ENCODE measurements at regions not wholly inside any gene's neighbourhood (a gene's known extent, or its start where the extent isn't known, plus 50 kb on each side); places are given as distances from the start of the nearest gene placed in this dataset.

DNA sequence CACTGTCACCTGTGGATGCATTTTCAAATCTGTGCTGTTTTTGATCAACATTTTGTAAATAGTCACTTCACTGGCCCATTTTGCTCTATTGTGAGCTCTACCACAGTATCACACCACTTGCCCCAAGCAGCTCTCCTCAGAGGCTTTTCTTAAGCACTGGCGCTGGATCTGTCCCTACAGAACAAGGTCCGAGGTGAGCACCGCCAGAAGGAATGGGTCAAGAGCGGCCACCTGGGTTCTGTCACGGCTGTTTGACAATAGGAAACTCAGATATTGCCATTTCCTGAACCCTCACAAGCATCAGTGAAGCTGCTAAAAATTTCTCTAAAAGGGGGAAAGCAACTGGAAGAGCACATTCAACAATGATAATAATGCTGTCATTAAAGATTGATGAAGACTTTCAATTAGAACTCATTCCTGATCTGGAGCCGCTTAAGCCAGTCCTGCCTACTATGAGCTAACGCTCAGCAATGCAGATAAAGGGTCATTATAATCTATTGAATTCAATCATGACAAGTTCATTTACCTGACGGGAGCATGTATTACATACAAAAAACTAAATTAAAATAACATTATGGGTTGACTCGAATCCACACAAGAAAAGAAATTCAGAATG lies 514.0 kb downstream of the GALR1 start:
- DNase-seq = no peak

DNA sequence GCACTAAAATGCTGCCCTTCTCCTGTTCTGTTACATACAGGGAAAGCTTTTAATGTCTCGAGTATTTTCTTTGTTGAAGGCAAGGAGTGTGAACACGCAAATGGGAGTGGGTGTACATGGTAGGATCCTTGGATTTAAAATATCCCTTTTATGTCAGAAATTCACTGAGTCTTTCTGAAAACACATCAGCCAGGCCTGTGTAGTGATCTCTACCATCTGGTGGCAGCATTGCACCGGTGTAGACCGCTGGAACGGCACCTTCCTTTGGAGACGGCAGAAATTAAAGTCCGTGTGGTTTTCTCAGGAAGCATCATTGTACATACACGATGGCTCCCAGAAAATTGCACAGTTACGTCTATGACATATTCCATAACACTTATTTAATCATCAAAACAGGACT lies 515.8 kb downstream of the GALR1 start:
- no peak for DNase-seq

DNA sequence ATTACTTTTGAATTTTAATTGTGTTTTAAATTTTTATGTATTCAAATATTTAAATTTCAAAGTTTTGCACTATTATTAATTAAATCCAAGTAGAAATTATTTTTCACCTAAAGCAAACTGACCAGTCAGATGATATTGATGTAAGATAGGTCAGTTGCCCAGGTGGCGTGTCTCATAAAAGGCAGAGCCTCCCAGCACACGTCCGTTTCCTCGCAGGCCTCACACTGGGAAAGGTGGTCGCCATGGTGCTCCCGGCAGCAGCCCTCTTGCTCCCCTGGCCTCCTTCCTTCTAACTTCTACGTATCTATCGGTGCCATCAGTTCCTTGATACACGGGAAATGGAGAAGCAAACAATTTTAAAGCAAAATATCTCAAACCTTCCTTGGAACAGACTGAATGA lies 516.8 kb downstream of the GALR1 start:
- DNase-seq = no peak

DNA sequence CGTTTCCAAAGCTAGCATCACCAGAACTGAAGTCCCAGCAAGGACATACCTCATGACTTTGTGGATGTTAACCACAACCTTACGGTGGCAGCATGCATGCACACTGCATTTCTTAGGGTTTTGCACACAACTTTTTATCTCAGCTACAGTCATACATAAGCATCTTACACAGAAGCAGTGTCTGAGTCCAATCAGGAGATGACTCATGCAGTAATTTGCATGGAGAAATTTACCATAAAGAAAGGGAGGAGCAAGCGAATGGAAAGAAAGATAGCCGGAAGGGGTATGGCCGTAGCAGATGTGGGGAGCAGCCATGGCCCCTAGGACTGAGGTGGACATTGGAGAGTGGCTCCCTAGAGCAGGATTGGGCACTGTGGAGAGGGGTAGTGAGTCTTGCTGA lies 522.5 kb downstream of the GALR1 start:
- no peak for DNase-seq

DNA sequence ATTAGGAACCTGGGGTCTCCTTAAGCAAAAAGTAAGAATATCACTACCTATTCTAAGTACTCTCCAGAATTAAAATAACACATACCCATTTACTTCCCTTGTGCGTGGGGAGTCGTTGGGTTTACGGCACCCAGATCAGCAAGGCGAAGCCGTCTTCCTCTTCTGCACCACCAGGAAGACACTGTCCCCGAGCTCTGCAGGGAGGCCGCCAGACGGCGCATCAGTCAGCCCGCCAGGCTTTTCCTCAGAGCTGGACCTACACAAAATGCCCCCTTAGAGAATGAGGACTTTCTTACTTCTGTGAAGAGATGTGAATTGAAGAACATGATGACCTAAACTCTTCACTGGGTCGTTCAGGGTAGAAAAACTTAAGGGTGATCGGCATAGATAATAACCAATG lies 526.5 kb downstream of the GALR1 start:
- DNase-seq = no peak

DNA sequence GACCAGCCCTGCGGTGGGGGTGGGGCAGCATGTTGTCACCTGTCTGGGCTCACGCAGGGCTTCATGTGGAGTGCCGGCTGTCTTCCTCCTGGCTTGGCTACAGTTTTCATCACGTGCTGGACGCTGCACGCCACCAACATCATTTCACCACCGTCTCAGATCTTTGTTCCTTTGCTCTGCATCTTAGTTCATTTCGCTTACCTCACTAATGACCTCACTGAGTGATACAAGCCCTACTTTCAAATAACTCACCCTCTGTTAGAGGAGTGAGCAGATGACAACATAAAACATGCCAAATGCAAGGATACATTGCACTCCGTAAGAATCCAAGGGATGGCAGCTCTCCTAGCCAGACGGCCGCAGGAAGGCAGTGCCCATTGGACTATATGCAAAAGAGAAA lies 527.5 kb downstream of the GALR1 start:
- no peak for DNase-seq

DNA sequence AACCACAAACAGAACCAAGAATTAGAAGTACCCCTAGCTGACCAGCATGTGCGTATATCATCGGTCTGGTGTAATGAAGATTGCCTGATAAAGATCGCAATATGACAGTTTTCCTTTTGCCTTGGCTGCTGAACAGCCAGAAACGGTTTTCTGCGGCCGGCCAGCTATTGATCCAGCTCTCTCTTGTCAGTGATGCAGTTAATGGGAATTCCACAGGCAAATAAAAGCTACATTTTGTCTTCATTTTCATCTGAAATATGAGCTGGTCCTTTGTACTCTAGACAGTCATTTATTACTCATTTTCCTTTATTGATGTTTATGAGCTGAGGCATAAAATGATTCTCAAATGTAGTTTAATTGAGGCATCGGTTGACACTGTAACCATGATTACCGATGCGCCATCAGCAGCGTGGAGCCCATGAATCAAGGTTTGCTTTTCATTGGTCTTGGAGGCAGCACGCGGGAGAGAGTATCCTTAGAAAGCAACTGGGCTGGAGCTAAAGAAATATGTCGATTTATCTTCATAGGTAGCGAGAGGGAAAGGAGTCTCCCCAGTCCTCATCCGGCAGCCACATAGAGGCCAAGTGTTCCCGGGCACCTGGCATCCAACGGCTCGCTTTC lies 535.2 kb downstream of the GALR1 start:
- DNase-seq = no peak

DNA sequence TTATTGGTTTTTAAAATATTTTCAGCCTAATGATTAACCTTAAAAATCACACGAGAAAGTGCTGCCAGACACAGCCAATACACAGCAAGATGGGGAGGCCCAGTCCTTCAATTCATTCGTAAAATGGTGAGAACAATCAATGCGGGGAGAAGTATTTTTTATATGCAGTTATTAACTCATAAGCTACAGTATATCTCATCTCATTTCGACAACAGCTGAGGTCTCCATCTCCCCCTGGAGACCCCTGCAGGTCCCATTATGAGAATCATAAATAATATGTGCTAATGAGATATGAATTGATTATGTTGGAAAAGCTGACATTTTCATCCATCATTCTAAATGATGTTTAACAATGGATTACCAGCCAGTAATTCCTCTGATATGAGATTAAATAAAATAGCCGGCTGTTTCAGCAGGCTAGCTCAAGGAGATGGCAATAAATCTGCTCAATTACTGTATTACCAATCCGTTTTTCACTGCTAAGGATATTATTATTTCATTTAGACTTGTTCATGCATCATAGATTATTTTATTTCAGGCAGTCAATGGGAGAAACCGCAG lies 535.8 kb downstream of the GALR1 start:
- DNase-seq = no peak

DNA sequence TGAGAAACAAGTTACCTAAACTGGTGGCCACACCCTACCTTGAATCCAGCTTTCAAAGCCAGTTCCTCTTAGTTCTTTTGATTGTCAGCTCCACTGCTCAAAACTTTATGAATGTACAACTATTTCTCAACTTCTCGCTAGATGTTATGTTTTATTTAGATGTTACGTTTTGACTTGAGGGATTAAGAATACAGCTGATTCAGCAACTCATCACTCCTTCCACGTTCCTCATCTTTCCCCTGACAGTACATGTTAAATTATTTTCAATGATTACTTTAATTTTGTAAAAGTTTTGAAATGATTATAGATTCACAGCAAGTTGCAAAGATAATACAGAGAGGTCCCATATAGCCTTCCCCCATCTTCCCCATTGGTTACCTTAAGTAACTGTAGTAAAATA lies 553.4 kb downstream of the GALR1 start:
- DNase-seq = no peak

DNA sequence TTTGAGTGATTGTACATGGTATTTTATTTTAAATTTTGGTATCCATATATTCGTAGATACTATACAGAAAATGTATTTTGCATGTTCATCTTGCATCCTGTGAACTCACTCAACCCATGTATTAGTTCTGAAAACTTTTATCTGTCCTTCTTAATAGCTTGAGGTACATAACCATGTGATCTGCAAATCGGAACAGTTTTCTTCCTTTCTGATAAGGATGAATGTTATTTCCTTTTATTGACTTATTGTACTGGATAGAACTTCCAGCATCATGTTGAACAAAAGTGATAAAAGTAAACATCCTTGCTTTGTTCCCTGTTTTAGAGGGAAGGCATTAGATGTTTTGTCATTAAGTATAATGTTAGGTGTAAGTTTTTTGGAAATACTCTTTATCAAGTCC lies 554.7 kb downstream of the GALR1 start:
- no peak for DNase-seq

DNA sequence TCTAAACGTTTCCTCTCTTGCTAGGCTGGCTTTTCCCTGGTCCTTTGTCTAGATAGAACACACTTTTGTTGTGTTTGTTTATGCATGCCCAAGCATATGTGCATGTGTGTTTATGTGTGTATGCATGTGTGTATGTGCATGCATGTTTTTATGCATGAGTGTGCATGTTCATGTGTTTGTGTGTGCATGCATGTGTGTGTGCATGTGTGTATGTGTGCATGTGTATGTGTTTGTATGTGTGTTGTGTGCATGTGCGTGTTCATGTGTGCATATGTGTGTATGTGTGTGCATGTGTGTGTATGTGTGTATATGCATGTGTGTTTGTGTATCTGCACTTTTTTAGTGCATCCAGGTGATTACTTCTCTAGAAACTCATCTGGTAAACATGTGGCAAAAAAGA lies 558.0 kb downstream of the GALR1 start:
- DNase-seq = no peak

DNA sequence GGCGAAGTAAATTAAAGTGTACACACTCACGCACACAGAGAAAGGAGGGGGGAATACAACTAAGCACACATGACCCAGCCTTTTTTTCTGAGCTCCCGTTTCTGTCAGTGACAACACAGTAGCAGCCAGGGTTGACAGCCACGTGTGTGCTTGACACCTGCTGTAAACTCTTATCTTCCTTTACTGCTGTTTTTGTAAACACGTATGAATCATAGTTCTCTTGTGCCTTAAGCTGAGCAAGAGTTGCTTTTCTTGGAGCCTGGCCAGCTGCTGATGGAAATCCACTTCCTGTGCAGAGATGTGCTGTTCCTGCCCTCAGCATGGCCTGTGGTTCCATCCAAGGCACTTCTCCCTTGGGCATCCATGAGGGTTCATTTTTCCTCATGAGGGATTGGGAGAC lies 561.9 kb downstream of the GALR1 start:
- no peak for DNase-seq

DNA sequence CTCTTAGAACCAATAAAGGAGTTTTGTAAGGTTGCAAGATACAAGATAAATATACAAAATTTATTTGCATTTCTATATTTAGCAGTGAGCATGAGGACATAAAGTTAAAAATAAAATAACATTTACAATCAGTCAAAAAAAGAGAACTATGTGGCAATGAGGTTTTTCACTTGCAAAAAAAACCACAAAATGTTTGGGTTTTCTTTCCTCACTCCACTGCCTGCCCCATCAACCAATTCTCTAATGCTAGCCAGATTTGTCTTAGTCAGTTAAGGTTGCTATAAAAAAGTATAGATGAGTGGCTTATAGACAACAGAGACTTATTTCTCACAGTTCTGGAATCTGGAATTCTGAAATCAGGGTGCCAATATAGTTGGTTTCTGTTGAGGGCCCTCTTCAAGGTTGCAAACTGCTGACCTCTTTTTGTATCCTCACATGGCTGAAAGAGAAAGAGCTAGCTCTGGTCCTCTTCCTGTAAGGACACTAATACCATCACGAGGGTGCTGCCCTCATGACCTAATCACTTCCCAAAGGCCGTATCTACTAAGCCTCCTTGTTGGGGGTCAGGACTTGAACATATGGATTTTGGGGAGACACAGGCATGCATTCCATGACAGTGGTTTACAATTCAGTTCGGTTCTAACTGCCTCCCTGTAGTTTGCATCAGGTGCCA lies 566.2 kb downstream of the GALR1 start:
- no peak for DNase-seq

DNA sequence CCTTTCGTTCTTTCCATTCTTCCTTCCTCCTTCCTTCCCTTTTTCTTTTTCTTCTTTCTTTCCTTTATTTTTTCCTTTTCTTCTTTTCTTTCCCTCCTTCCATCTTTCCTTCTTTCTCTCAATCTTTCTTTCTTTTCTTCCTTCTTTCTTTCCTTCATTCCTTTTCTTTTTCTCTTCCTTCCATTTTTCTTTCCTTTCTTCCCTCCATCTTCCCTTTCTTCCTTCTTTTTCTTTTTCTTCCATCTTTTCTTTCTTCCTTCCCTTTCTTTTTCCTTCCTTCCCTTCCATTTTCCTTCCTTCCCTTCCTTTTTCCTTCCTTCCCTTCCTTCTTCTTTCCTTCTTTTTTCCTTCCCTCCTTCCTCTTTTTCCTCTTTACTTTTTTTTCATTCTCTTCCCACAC lies 568.7 kb downstream of the GALR1 start:
- no peak for DNase-seq

DNA sequence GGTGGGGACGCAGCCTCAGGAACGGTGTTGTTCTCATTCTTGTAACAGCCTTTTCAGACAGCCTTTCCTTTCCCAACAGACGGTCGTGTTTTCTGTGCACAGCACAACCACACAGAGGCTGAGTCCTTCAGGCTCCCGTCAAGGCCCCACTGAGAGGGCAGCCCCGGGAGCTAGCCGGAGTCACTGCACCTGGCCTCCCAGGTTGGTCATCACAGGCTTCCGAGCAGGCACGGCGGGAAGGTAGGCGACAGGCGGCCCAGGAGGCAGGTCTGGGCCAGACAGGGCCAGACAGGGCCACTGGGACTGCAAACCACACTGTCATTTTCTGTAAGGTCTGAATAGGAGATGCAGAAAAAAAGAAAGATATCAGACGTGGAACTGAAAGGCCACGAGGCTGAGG lies 570.8 kb downstream of the GALR1 start:
- no peak for DNase-seq

DNA sequence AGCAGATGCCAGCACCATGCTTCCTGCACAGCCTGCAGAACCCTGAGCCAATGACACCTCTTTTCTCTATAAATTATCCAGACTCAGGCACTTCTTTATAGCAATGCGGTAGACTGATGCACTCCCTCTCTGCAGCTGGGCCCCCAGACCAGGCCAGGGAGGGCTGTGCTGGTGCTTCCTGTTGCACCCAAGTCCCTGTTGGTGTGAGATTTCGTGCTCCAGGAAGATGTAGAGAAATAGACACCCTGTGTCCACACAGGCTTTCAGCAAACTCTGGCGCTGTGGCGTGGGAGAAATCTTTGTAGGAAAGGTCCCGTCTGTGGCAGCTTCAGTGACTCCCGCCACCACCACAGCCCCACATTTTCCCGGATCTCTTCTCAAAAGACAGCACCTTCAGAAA lies 572.2 kb downstream of the GALR1 start:
- no peak for DNase-seq

DNA sequence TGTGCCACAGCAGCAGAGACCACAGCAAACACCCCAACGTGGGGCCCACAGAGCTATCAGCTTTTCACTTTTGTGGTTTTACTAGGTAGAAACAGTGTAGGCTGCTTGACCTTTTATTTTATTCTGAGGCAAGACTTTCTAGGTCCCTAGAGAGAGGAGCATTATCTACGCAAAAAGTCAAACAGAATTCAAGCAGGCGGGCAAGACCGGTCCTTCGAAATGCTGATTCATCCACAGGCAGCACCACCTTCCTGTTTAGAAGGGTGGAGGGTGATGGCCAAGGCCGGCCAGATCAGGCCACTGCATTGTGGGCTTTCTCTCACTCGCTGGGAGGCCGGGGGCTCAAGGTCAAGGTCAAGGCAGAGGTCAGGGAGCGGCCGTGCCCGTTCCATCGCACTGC lies 573.0 kb downstream of the GALR1 start:
- no peak for DNase-seq

DNA sequence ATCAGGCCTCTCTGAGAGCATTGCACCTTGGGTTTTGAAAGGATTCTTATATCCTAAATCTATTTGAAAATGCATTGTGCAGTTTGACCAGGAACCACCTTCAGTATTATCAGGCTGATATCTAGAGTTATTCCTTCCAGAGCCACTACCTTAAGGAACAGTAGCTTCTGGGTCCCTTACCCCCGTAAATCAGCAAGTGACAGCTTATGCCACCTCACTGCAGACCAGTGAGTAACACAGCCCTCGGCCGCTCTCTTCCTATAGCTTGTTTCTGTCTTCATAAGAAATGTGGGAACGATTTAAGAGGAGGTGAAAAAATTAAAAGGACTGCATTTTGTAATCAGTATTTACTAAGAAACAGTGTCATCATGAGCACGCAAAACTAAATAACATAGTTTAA lies 584.2 kb downstream of the GALR1 start:
- no peak for DNase-seq

DNA sequence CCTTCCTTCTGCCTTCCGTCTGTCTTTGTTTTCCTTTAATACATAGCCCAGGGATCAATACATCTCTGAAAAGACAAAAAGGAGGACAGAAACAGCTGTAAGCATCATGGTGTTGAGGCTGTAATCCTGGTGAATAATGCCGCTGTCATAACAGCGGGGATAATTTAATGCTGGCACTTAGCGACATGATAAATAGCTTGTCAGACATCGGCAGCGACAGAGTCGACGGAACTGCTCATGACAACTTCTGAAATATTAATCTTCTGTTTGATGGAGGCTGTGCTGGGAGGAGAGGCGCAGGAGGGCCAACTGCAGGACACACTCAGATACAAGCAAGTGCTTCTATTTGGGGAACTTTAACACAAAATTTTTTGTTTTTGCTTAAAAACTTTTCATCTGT lies 602.2 kb downstream of the GALR1 start:
- no peak for DNase-seq

DNA sequence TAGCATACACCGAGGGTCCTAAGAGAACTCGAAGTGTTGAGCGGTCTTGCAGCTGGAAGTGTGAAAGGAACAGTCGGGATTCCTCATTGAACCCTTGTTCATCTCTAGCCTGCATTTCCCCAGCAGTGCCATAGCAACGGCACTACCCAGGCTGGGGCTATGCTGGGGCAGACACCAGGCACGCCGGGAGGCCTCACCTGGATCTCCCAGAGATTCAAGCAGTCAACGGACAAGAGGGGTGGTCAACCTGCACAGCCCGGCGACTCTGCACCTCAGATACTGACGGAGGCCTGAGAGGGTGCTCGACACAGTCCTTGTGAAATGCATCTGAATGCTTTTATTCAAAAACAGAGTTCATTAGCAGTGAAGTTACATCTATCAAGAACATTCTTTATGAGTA lies 604.2 kb downstream of the GALR1 start:
- DNase-seq = no peak

DNA sequence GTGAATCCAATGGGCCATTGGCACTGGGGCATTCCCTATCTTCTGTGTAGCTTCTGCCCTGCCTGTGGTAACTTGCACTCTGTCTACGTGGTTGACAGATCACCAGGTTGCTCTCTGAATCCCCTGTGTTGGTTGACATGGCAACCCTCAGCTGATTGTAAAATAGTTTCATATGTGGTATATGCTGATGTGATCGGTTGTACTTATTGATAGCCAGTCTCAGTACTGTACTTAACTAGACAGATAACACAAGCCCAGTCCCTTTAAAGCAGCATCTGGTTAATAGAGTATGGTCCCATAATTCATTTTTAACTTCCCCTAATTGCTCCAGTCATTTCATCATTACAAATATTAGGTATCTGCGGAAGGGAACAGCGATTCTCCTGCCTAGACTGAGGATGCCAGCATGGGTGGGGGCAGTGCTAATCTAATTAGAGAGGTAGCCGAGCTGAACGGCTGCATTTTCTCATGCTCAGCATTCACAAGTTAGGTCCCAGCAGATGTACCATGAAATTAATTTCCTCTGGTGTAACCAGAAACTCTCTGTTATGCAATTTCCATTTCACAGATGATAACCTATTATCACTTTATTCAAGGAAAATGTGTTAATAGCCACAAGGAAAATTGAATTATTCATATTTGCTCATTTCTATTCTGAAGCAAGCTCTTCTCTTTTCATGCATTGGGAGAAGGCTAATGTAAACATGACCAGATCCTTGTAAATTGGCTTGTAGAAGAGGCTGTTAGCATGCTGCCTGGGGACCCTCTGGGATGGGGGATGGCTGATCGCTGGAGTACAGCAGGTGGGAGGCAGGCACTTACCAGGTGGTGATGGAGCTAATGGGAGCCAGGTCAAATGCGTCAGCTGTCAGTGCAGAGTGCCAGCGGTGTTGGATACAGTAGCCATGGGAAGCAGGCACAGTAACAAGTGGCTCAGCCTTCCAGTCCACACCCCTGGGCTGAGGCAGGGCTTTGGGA lies 608.3 kb downstream of the GALR1 start:
- DNase-seq = no peak

DNA sequence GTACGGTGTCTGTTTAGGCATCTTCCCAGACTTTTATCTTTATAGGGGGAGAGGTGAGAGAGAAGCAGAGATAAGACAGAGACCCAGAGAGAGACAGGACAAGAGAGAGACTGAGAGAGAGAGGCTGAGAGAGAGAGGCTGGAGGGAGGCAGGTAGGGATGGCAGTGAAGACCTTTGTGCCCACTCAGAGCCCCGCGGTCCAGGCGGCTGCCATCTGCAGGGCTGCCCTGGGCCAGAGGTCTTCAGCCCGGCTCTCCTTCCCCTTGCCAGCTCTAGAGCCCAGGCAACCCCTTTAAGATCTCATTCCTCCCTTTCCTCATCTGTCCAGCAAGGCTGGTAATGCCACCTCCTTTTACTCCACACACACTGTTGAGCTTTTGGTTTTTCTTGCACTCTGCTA lies 610.0 kb downstream of the GALR1 start:
- no peak for DNase-seq

DNA sequence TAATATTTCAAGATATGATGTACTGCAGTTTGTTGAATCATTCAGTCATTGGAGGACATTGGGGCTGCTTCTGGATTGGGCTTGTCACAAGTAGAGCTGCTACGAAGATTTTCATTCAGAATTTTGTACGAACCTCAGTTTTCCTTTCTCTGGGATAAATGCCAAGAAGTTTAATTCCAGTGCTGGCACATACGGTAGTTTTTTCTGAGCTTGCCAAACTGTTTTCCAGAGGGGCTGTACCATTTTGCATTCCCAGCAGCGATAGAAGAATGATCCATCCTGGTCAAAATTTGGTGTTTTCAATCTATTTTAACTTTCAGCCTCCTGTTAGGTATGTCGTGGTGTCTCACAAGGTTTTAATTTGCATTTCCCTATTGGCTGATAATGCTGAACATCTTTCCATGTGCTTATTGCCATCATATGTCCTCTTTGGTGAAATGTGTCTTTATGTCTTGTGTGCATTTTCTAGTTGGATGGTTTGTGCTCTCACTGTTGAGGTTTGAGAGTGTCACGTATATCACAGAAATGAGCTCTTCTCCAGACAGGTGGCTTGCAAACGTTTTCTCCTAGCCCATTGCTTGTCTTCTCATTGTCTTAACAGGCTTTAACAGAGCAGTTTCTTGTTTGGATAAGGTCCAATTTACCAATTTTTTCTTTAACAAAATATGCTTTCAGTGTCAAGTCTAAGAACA lies 612.6 kb downstream of the GALR1 start:
- DNase-seq = no peak

Data from CD4-positive, alpha-beta T cell treated with Interleukin-15 for 1 hour (primary cell).